OCI-LY1 (cell line): ENCODE measurements at regions not wholly inside any gene's neighbourhood (a gene's known extent, or its start where the extent isn't known, plus 50 kb on each side); places are given as distances from the start of the nearest gene placed in this dataset.

ENCODE experiments used
- H2AFZ ChIP-seq: fragments of 200-600 bp; sonication (generic), shearing (Covaris generic); 2 replicates; pipeline ENCODE4 v1.6.0; 2014; ENCODE audit warnings: antibody characterized with exemption, mild to moderate bottlenecking, low read length
- H3F3A ChIP-seq: fragments of 200-600 bp; sonication (generic), shearing (Covaris generic); 2 replicates; pipeline ENCODE4 v1.6.0; 2014; ENCODE audit warnings: mild to moderate bottlenecking, antibody characterized with exemption, low read length, moderate library complexity; ENCODE audit not compliant: insufficient read depth
- H3K27ac ChIP-seq: fragments of 200-600 bp; sonication (generic); 2 replicates; pipeline ENCODE4 v1.5.1; 2014; ENCODE audit warnings: low read length, mixed run types, mild to moderate bottlenecking, low read depth; ENCODE audit not compliant: poor library complexity, severe bottlenecking
- H3K27me3 ChIP-seq: fragments of 200-600 bp; sonication (generic); 2 replicates; pipeline ENCODE4 v1.6.0; 2014; ENCODE audit warnings: antibody characterized with exemption, mild to moderate bottlenecking, low read length, moderate library complexity; ENCODE audit not compliant: insufficient read depth
- H3K36me3 ChIP-seq: fragments of 200-600 bp; sonication (generic); 2 replicates; pipeline ENCODE4 v1.6.1; 2014; ENCODE audit warnings: mild to moderate bottlenecking, antibody characterized with exemption, low read length, moderate library complexity, mixed read lengths; ENCODE audit not compliant: insufficient read depth
- H3K4me1 ChIP-seq: fragments of 200-600 bp; sonication (generic); 2 replicates; pipeline ENCODE4 v1.5.1; 2014; ENCODE audit warnings: mild to moderate bottlenecking, low read length, moderate library complexity; ENCODE audit not compliant: insufficient read depth, severe bottlenecking
- H3K4me2 ChIP-seq: fragments of 200-600 bp; sonication (generic), shearing (Covaris generic); 2 replicates; pipeline ENCODE4 v1.6.1; 2014; ENCODE audit warnings: low read length
- H3K4me3 ChIP-seq: fragments of 200-600 bp; sonication (generic); 2 replicates; pipeline ENCODE4 v1.5.1; 2014; ENCODE audit warnings: low read length, low read depth, mild to moderate bottlenecking, mixed read lengths; ENCODE audit not compliant: poor library complexity, severe bottlenecking
- H3K79me2 ChIP-seq: fragments of 200-600 bp; shearing (Covaris generic); 2 replicates; pipeline ENCODE4 v1.6.1; 2016; ENCODE audit warnings: mixed run types, low read length, mixed read lengths; ENCODE audit not compliant: insufficient read depth
- H3K9ac ChIP-seq: fragments of 200-600 bp; sonication (generic), shearing (Covaris generic); 2 replicates; pipeline ENCODE4 v1.6.1; 2014; ENCODE audit warnings: mild to moderate bottlenecking, low read length, mixed read lengths
- H3K9me2 ChIP-seq: fragments of 200-600 bp; sonication (generic), shearing (Covaris generic); 2 replicates; pipeline ENCODE4 v1.6.1; 2014; ENCODE audit warnings: low read depth, mild to moderate bottlenecking, low read length, mixed read lengths
- H3K9me3 ChIP-seq: fragments of 200-600 bp; shearing (Covaris generic); 2 replicates; pipeline ENCODE4 v1.6.1; 2014; ENCODE audit warnings: low read length, mixed read lengths
- H4K20me1 ChIP-seq: fragments of 200-600 bp; sonication (generic), shearing (Covaris generic); 2 replicates; pipeline ENCODE4 v1.6.0; 2016; ENCODE audit warnings: mild to moderate bottlenecking, low read length; ENCODE audit not compliant: insufficient read depth
- CTCF ChIP-seq: fragments of 200-600 bp; sonication (generic), shearing (Covaris generic); IDR thresholded peaks from 2 replicates; pipeline ENCODE4 v1.5.1; 2017; ENCODE audit warnings: mild to moderate bottlenecking, antibody characterized with exemption, low read length, moderate library complexity, mixed read lengths
- EZH2 ChIP-seq: fragments of 200-600 bp; sonication (generic), shearing (Covaris generic); IDR thresholded peaks from 2 replicates; pipeline ENCODE4 v1.8.0; 2017; ENCODE audit warnings: borderline replicate concordance, mixed run types, mild to moderate bottlenecking, antibody characterized with exemption, low read length, moderate library complexity, mixed read lengths

GRCh38 chr5:125970631-125971307 is 452.4 kb upstream of the GRAMD2B start:
- Histone ChIP-seq H3K9ac (no peak overlapping the region), H3K4me1 (no peaks in the 10 kb centered on the region), H3F3A (no peaks in the 10 kb centered on the region), H3K9me2 (no peaks in the 10 kb centered on the region), H2AFZ (no peak overlapping the region), H3K4me2 (no peak overlapping the region), H3K27ac (no peak overlapping the region), H4K20me1 (no peaks in the 10 kb centered on the region), H3K27me3 (no peaks in the 10 kb centered on the region), H3K79me2 (no peaks in the 10 kb centered on the region), H3K36me3 (no peaks in the 10 kb centered on the region), H3K9me3 (no peaks in the 10 kb centered on the region), H3K4me3 (no peak overlapping the region)
- TF ChIP-seq CTCF, result no peak
- TF ChIP-seq EZH2, result no peak

- Histone ChIP-seq H3F3A (no peaks in the 10 kb centered on the region), H3K79me2 (no peaks in the 10 kb centered on the region), H3K4me2 (no peak overlapping the region), H3K9me3 (no peaks in the 10 kb centered on the region), H3K27me3 (no peaks in the 10 kb centered on the region), H4K20me1 (no peaks in the 10 kb centered on the region), H3K4me3 (no peak overlapping the region), H3K9ac (no peak overlapping the region), H3K27ac (no peak overlapping the region), H3K4me1 (no peaks in the 10 kb centered on the region), H2AFZ (no peak overlapping the region), H3K9me2 (no peaks in the 10 kb centered on the region), H3K36me3 (no peaks in the 10 kb centered on the region)
- TF ChIP-seq CTCF (no peak), EZH2 (no peak)
These were observed 450.5 kb upstream of the GRAMD2B start for GRCh38 chr5:125972706-125973105.

GRCh38 chr5:125974679-125975078 is 448.5 kb upstream of the GRAMD2B start:
- no peak overlapping the region for H3K4me3 ChIP-seq
- no peaks in the 10 kb centered on the region for H4K20me1 ChIP-seq
- no peaks in the 10 kb centered on the region for H3K9me3 ChIP-seq
- H2AFZ ChIP-seq, result no peak overlapping the region
- no peaks in the 10 kb centered on the region for H3K4me1 ChIP-seq
- TF ChIP-seq EZH2, result no peak
- TF ChIP-seq CTCF, result no peak
- no peak overlapping the region for H3K27ac ChIP-seq
- no peaks in the 10 kb centered on the region for H3K9me2 ChIP-seq
- H3K79me2 ChIP-seq, result no peaks in the 10 kb centered on the region
- no peaks in the 10 kb centered on the region for H3F3A ChIP-seq
- no peaks in the 10 kb centered on the region for H3K36me3 ChIP-seq
- H3K9ac ChIP-seq, result no peak overlapping the region
- no peaks in the 10 kb centered on the region for H3K27me3 ChIP-seq
- H3K4me2 ChIP-seq, result no peak overlapping the region
